ENCODE measurements at regions not wholly inside any gene's neighbourhood (a gene's known extent, or its start where the extent isn't known, plus 50 kb on each side); places are given as distances from the start of the nearest gene placed in this dataset.

GRCh38 chr9:119761812-119762211 is 392.6 kb upstream of the BRINP1 start:
- no peak overlapping the region for H3K4me3 ChIP-seq (replicated peaks in 1 of 3; ENCODE audit: insufficient read depth in 1 of 3, low read depth in 1 of 3, low read length in 3 of 3)
- no peaks in the 10 kb centered on the region for H3K4me1 ChIP-seq (ENCODE audit: control insufficient read depth, extremely low read depth, insufficient read depth, low read length)
- no TSS peak for BruUV-seq (replicated peaks)
- dilution Hi-C loops (cut with MboI; ENCODE audit: extremely low pct_ligation_motif_present, low sequenced_read_pairs) (no loop called here), intact Hi-C loops (cut with micrococcal nuclease) (no loop called here)
- no peak for TF ChIP-seq EZH2 (IDR thresholded peaks at IDR 0.05; ENCODE audit: borderline replicate concordance, low read depth, low read length, severe bottlenecking)
- no peak for TF ChIP-seq MYC (IDR thresholded peaks at IDR 0.05; ENCODE audit: low read depth, low read length)
- no peak for TF ChIP-seq JUN (IDR thresholded peaks at IDR 0.05; ENCODE audit: borderline replicate concordance, insufficient read depth, insufficient read length, low read depth)
- no peak for TF ChIP-seq POLR2AphosphoS5 (IDR thresholded peaks at IDR 0.05; ENCODE audit: insufficient read depth, low read depth, low read length)
- TF ChIP-seq POLR2A (IDR thresholded peaks at IDR 0.05; ENCODE audit: low read depth, low read length), result no peak
- no peak for TF ChIP-seq MAX (IDR thresholded peaks at IDR 0.05; ENCODE audit: insufficient read depth, insufficient read length)
- no peak for TF ChIP-seq GATA2 (IDR thresholded peaks at IDR 0.05; ENCODE audit: insufficient read depth, insufficient read length, low read depth, low read length)
- no peak for TF ChIP-seq CTCF (IDR thresholded peaks at IDR 0.05; ENCODE audit: extremely low read depth in 1 of 2, insufficient read depth in 1 of 2, low read depth in 1 of 2, low read length in 2 of 2)
- no peak for TF ChIP-seq FOS (IDR thresholded peaks at IDR 0.05; ENCODE audit: borderline replicate concordance, insufficient read depth, low read length)
- H2AFZ ChIP-seq (ENCODE audit: low read depth, low read length), result no peak overlapping the region
- ChIA-PET CTCF (no interaction called here), POLR2A (no interaction called here)
- DNase-seq (ENCODE audit: low read depth, low spot score), result no peak
- H3K27ac ChIP-seq (ENCODE audit: insufficient read depth, low read depth, low read length), result no peak overlapping the region
- H3K9me3 ChIP-seq (replicated peaks; ENCODE audit: control insufficient read depth, insufficient read depth, low read length), result peaks cover 3% of the 10 kb centered on the region
- H3K27me3 ChIP-seq (ENCODE audit: control insufficient read depth in 2 of 2, insufficient read depth in 2 of 2, low read length in 2 of 2), result no peaks in the 10 kb centered on the region
- no peaks in the 10 kb centered on the region for H4K20me1 ChIP-seq (replicated peaks; ENCODE audit: control insufficient read depth, extremely low read depth, insufficient read depth, low read length)
- no peaks in the 10 kb centered on the region for H3K79me2 ChIP-seq (ENCODE audit: control insufficient read depth, insufficient read depth, low read length)
- no peak for FAIRE-seq
- H3K4me2 ChIP-seq (ENCODE audit: insufficient read depth, low read length), result no peak overlapping the region
- no peaks in the 10 kb centered on the region for H3K36me3 ChIP-seq (ENCODE audit: control insufficient read depth in 2 of 2, extremely low read depth in 1 of 2, insufficient read depth in 2 of 2, low read length in 2 of 2)
- no peak overlapping the region for H3K9ac ChIP-seq (replicated peaks; ENCODE audit: extremely low read depth, insufficient read depth, low read length)
- H3K9me1 ChIP-seq (replicated peaks; ENCODE audit: control insufficient read depth, extremely low read depth, insufficient read depth, low read length), result no peaks in the 10 kb centered on the region

All from endothelial cell of umbilical vein (primary cell).